Suprapubic skin (tissue), 4 donors: ENCODE measurements at regions not wholly inside any gene's neighbourhood (a gene's known extent, or its start where the extent isn't known, plus 50 kb on each side); places are given as distances from the start of the nearest gene placed in this dataset.

Source experiments
- DNase-seq, 2 donors: peaks; one replicate each; pipeline ENCODE4 v3.0.0-alpha.2; 2019; ENCODE audit warnings: low spot score in 2 of 2
- H3K27ac ChIP-seq: fragments of 200-600 bp; sonication (generic); one replicate; pipeline ENCODE4 v1.5.1; 2019
- H3K27me3 ChIP-seq: fragments of 200-600 bp; sonication (generic); one replicate; pipeline ENCODE4 v1.5.1; 2019
- H3K36me3 ChIP-seq: fragments of 200-600 bp; sonication (generic); one replicate; pipeline ENCODE4 v1.5.1; 2019
- H3K4me1 ChIP-seq: fragments of 200-600 bp; sonication (generic); one replicate; pipeline ENCODE4 v1.5.1; 2019
- H3K4me3 ChIP-seq: fragments of 200-600 bp; sonication (generic); one replicate; pipeline ENCODE4 v1.5.1; 2019; ENCODE audit warnings: mild to moderate bottlenecking
- H3K9me3 ChIP-seq: fragments of 200-600 bp; sonication (generic); one replicate; pipeline ENCODE4 v1.5.1; 2019
- CTCF ChIP-seq, 2 donors: fragments of 200-600 bp in 1 of 2; fragments of 450-650 bp in 1 of 2; sonication (generic) in 1 of 2; IDR thresholded peaks; one replicate each; pipeline ENCODE4 v1.5.1; 2016 to 2019; ENCODE audit warnings: antibody characterized with exemption in 2 of 2, mild to moderate bottlenecking in 1 of 2, moderate library complexity in 1 of 2
- EP300 ChIP-seq: sonication (generic); formaldehyde crosslinking; IDR thresholded peaks from one replicate; pipeline ENCODE4 v1.6.1; 2017; ENCODE audit warnings: antibody characterized with exemption
- POLR2A ChIP-seq, 2 donors: fragments of 450-650 bp; IDR thresholded peaks; one replicate each; pipeline ENCODE4 v1.6.1; 2017; ENCODE audit warnings: antibody characterized with exemption in 2 of 2, mild to moderate bottlenecking in 2 of 2, moderate library complexity in 2 of 2
- POLR2AphosphoS5 ChIP-seq, 3 donors: sonication (generic); formaldehyde crosslinking; IDR thresholded peaks; one replicate each; pipeline ENCODE4 v1.6.1; 2017; ENCODE audit warnings: antibody characterized with exemption in 3 of 3
- WGBS: methylation state at CpG from one replicate; pipeline ENCODE4 v1.1.5; 2018; 5-methylcytosine and 5-hydroxymethylcytosine counted together

- no peaks in the 10 kb centered on the region for H3K9me3 ChIP-seq
- DNase-seq: no peak
- no peaks in the 10 kb centered on the region for H3K36me3 ChIP-seq
- WGBS: 93% methylated on average over 1 of the region's 1 CpG
- H3K27me3 ChIP-seq: no peaks in the 10 kb centered on the region
- H3K27ac ChIP-seq: no peak overlapping the region
- no peak overlapping the region for H3K4me3 ChIP-seq
- TF ChIP-seq EP300: no peak
- TF ChIP-seq POLR2AphosphoS5 (IDR thresholded peaks at IDR 0.05): no peak
- TF ChIP-seq CTCF (IDR thresholded peaks at IDR 0.05): no peak
- TF ChIP-seq POLR2A (IDR thresholded peaks at IDR 0.05): no peak
- H3K4me1 ChIP-seq: peaks cover 6% of the 10 kb centered on the region
Observed at GRCh38 chr3:64987726-64988125, 299.9 kb upstream of the ADAMTS9 start.

DNA sequence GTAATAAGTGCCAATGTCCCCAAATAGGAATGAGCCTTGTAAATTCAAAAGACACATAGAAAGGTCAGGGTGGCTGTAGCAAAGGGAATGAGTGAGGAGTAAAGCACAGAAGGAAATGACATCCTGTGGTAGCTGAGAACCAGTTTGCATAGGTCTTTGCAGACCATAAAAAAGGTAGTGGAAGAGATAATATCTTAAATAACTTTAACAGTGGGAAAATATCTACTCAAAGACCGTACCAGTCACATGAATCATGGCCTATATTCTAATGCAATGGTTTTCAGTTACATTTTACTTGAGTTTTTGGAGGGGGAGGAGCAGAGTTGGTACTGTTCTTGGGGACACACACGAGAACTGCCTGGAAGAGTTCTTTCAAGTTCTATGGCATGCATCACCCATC lies 297.3 kb upstream of the ADAMTS9 start:
- H3K4me1 ChIP-seq: no peaks in the 10 kb centered on the region
- H3K4me3 ChIP-seq: no peak overlapping the region
- no peaks in the 10 kb centered on the region for H3K36me3 ChIP-seq
- TF ChIP-seq EP300: no peak
- no peak for TF ChIP-seq CTCF (IDR thresholded peaks at IDR 0.05)
- TF ChIP-seq POLR2AphosphoS5 (IDR thresholded peaks at IDR 0.05): no peak
- no peak for TF ChIP-seq POLR2A (IDR thresholded peaks at IDR 0.05)
- 79% methylated on average over 2 of the region's 2 CpGs for WGBS
- H3K9me3 ChIP-seq: no peaks in the 10 kb centered on the region
- no peak overlapping the region for H3K27ac ChIP-seq
- no peak for DNase-seq
- no peaks in the 10 kb centered on the region for H3K27me3 ChIP-seq

- H3K9me3 ChIP-seq: no peaks in the 10 kb centered on the region
- DNase-seq: no peak
- no peaks in the 10 kb centered on the region for H3K27me3 ChIP-seq
- H3K27ac ChIP-seq: no peak overlapping the region
- TF ChIP-seq POLR2A (IDR thresholded peaks at IDR 0.05) (no peak), EP300 (no peak), CTCF (IDR thresholded peaks at IDR 0.05) (no peak), POLR2AphosphoS5 (IDR thresholded peaks at IDR 0.05) (no peak)
- H3K4me1 ChIP-seq: no peaks in the 10 kb centered on the region
- H3K4me3 ChIP-seq: no peak overlapping the region
- no peaks in the 10 kb centered on the region for H3K36me3 ChIP-seq
- 90% methylated on average over 6 of the region's 6 CpGs for WGBS
Observed at GRCh38 chr3:64983583-64984359, 296.0 kb upstream of the ADAMTS9 start.

- peaks cover 2% of the 10 kb centered on the region for H3K4me1 ChIP-seq
- 61% methylated on average over 8 of the region's 8 CpGs for WGBS
- no peaks in the 10 kb centered on the region for H3K36me3 ChIP-seq
- no peak for TF ChIP-seq POLR2AphosphoS5 (IDR thresholded peaks at IDR 0.05)
- no peak for TF ChIP-seq CTCF (IDR thresholded peaks at IDR 0.05)
- TF ChIP-seq POLR2A (IDR thresholded peaks at IDR 0.05): no peak
- no peak for TF ChIP-seq EP300
- H3K9me3 ChIP-seq: no peaks in the 10 kb centered on the region
- H3K27ac ChIP-seq: no peak overlapping the region
- no peaks in the 10 kb centered on the region for H3K27me3 ChIP-seq
- no peak overlapping the region for H3K4me3 ChIP-seq
- DNase-seq: no peak
Observed at GRCh38 chr3:64977308-64978100, 289.7 kb upstream of the ADAMTS9 start.

DNA sequence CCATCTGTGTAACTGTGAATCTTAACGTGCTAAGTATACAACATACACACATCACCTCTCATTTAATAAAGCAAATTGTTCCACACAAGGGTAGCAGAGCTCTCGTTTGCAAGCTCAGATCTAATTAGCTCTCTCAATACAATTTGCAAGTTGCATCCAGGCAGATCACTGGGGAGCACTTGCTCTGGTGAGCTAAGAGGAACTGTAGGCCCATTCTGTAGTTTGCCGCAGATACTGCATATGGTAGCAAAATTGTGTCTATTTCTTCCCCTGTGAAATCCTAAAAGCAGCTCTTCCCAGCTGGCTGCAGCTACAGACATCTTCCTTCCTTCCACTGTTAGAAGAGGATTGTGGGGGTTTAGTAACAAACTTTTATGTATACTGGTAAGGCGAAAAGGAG lies 288.7 kb upstream of the ADAMTS9 start:
- H3K36me3 ChIP-seq: no peaks in the 10 kb centered on the region
- TF ChIP-seq CTCF (IDR thresholded peaks at IDR 0.05) (no peak), POLR2A (IDR thresholded peaks at IDR 0.05) (no peak), EP300 (no peak), POLR2AphosphoS5 (IDR thresholded peaks at IDR 0.05) (no peak)
- no peaks in the 10 kb centered on the region for H3K27me3 ChIP-seq
- no peak for DNase-seq
- no peak overlapping the region for H3K27ac ChIP-seq
- 80% methylated on average over 4 of the region's 4 CpGs for WGBS
- no peak overlapping the region for H3K4me3 ChIP-seq
- no peaks in the 10 kb centered on the region for H3K9me3 ChIP-seq
- peaks cover 2% of the 10 kb centered on the region for H3K4me1 ChIP-seq
